ENCODE measurements at regions not wholly inside any gene's neighbourhood (a gene's known extent, or its start where the extent isn't known, plus 50 kb on each side); places are given as distances from the start of the nearest gene placed in this dataset.

- peaks cover 46% of the 10 kb centered on the region for H3K79me2 ChIP-seq (ENCODE audit: control insufficient read depth, insufficient read depth, low read length)
- POLR2A ChIA-PET = interaction anchor here (0.8 to 2.8 kb wide), 6 partner anchors 8 to 490 kb away, joined by 3 to 17 read pairs (median 4); no protein-coding TSS in a partner anchor
- peaks cover 15 to 62% of the 10 kb centered on the region in 2 experiments for H3K4me1 ChIP-seq (replicated peaks in 1 of 2; ENCODE audit: control insufficient read depth in 2 of 2, insufficient read depth in 2 of 2, low read length in 2 of 2)
- H3K36me3 ChIP-seq (ENCODE audit: control insufficient read depth, insufficient read depth, low read length) = peaks cover 8% of the 10 kb centered on the region
- peak overlapping the region; percentile 57 for H3K4me2 ChIP-seq (ENCODE audit: insufficient read depth, low read length)
- no peaks in the 10 kb centered on the region for H3K9me1 ChIP-seq (ENCODE audit: control insufficient read depth, insufficient read depth, low read length)
- WGBS (ENCODE audit: insufficient coverage, low coverage, missing lambda C conversion rate) = 0% methylated on average over 2 of the region's 2 CpGs
- H3K9ac ChIP-seq (ENCODE audit: insufficient read depth in 1 of 2, low read depth in 2 of 2, low read length in 2 of 2) = peak overlapping the region in 1 of 2 experiments; percentile 34; a peak in 2 of 4 replicates
- H2AFZ ChIP-seq (ENCODE audit: low read depth, low read length) = peak overlapping the region; percentile 20; the same call in 1 of the 2 replicates
- no TSS peak for BruUV-seq (replicated peaks)
- CTCF ChIA-PET (ENCODE audit: low intra/inter-chr PET ratio) = no interaction called here
- in situ Hi-C loops (cut with MboI) = no loop called here
- no peaks in the 10 kb centered on the region for H3K9me3 ChIP-seq (replicated peaks; ENCODE audit: control insufficient read depth, insufficient read depth, low read depth, low read length)
- peak overlapping the region; percentile 70 for H3K27ac ChIP-seq (ENCODE audit: extremely low read depth, low read depth, low read length)
- FAIRE-seq = peak; percentile 49
- peak; percentile 42 for ATAC-seq
- intact Hi-C loops (cut with micrococcal nuclease) = loop anchor here (2.0 kb wide), 1 partner anchor 33 kb away; no protein-coding TSS in a partner anchor
- peak; percentile 54 to 77 (median 56) for DNase-seq (ENCODE audit: extremely low read depth in 1 of 4, low spot score in 3 of 4)
- H3K27me3 ChIP-seq (ENCODE audit: control insufficient read depth in 2 of 2, insufficient read depth in 2 of 2, low read length in 2 of 2) = no peaks in the 10 kb centered on the region
- H3K4me3 ChIP-seq = no peak overlapping the region
- no peaks in the 10 kb centered on the region for H4K20me1 ChIP-seq (replicated peaks; ENCODE audit: control insufficient read depth, insufficient read depth, low read length)
- TF ChIP-seq SOX6 (IDR thresholded peaks at IDR 0.05) (peak; percentile 57), ZEB2 (IDR thresholded peaks at IDR 0.05) (peak; percentile 85; the same call in 1 of the 2 replicates), CBX2 (IDR thresholded peaks at IDR 0.05; ENCODE audit: insufficient read depth, low read length, poor library complexity, severe bottlenecking) (no peak), MEIS2 (IDR thresholded peaks at IDR 0.05; ENCODE audit: partially characterized antibody) (no peak), LARP7 (IDR thresholded peaks at IDR 0.05) (0 out of 2 replicates have a peak, but pooled peaks have one; percentile 49), TAL1 (IDR thresholded peaks at IDR 0.05) (peak; percentile 85), ZNF280A (IDR thresholded peaks at IDR 0.05; ENCODE audit: low read depth, partially characterized antibody) (no peak), CREM (IDR thresholded peaks at IDR 0.05; ENCODE audit: low read depth) (peak; percentile 45), MYNN (IDR thresholded peaks at IDR 0.05) (peak; percentile 38; the same call in 1 of the 2 replicates), MYNN (CRISPR knock-in tag; IDR thresholded peaks at IDR 0.05) (no peak), SMARCC2 (IDR thresholded peaks at IDR 0.05; ENCODE audit: low read depth) (peak; percentile 72), CHCHD3 (CRISPR knock-in tag; IDR thresholded peaks at IDR 0.05) (no peak), JUNB (CRISPR knock-in tag; conservative IDR thresholded peaks at IDR 0.05) (no peak), RBBP5 (IDR thresholded peaks at IDR 0.05; ENCODE audit: borderline replicate concordance, insufficient read depth, low read length, poor library complexity, severe bottlenecking) (peak; percentile 10), U2AF1 (optimal IDR thresholded peaks at IDR 0.05; ENCODE audit: low read depth, low read length) (no peak), KLF10 (CRISPR knock-in tag; IDR thresholded peaks at IDR 0.05) (no peak), SMARCB1 (IDR thresholded peaks at IDR 0.05; ENCODE audit: insufficient read length, low read depth) (no peak), ARNT (IDR thresholded peaks at IDR 0.05) (peak in 1 of 2 experiments; percentile 72; a peak in 1 of 4 replicates), MAFK (IDR thresholded peaks at IDR 0.05; ENCODE audit: low read length) (no peak), SRSF3 (IDR thresholded peaks at IDR 0.05; ENCODE audit: insufficient read depth, low read length) (no peak), JUND (IDR thresholded peaks at IDR 0.05; ENCODE audit: borderline replicate concordance, low read depth, low read length) (peak; percentile 69; the same call in 1 of the 2 replicates), JUND (tag; IDR thresholded peaks at IDR 0.05; ENCODE audit: borderline replicate concordance, low read depth, low read length) (peak; percentile 41; the same call in 1 of the 3 replicates), ATF2 (CRISPR knock-in tag; IDR thresholded peaks at IDR 0.05) (no peak)
Observed at GRCh38 chr15:34655326-34655725, 71.9 kb upstream of the GOLGA8B start.
